ENCODE measurements at regions not wholly inside any gene's neighbourhood (a gene's known extent, or its start where the extent isn't known, plus 50 kb on each side); places are given as distances from the start of the nearest gene placed in this dataset.

- Histone ChIP-seq H3K4me3 (replicated peaks in 1 of 3) (no peak overlapping the region), H3K27me3 (no peaks in the 10 kb centered on the region), H3K9me3 (no peaks in the 10 kb centered on the region), H3K36me3 (no peaks in the 10 kb centered on the region), H3K27ac (no peak overlapping the region), H3K4me1 (no peaks in the 10 kb centered on the region)
- no peak for DNase-seq
- TF ChIP-seq CTCF (IDR thresholded peaks at IDR 0.05) (no peak), POLR2A (IDR thresholded peaks at IDR 0.05) (no peak)
- WGBS, 2 donors = 44 to 49% methylated on average over 8 of the region's 8 CpGs
- intact Hi-C loops (cut with DNase I) = no loop called here
Observed at GRCh38 chr2:118477111-118477862, 370.2 kb downstream of the EN1 start.

DNA sequence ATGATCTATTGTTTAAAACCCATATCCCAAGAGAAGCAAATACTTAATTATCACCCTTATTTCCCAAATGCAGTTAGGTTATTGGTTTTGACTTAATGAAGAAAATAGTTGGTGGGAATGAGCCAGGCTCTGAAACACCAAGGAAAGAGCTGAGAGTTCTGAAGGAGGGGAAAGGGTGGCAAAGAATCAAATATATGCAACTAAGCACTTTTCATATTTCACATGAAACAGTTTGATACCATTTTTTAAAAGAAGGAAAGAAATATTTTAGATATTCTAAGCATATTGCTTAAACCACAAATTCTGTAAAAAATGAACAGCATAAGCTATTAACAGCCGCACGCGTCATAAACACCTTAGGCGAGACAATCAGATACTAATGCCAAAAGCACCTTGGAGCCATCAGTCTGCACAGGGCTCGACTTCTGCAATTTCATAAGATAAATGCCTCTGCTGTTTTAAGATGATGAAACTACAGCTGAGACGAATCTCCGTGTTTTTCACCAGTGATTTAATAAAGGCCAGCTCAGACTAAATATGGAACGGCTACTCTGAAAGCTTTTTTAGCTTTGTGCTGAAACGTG is 371.7 kb downstream of the EN1 start:
- WGBS, 2 donors = 80 to 88% methylated on average over 9 of the region's 9 CpGs
- no peaks in the 10 kb centered on the region for H3K27me3 ChIP-seq

GRCh38 chr2:118474541-118474920 is 372.9 kb downstream of the EN1 start:
- 76 to 79% methylated on average over 3 of the region's 3 CpGs for WGBS, 2 donors
- Histone ChIP-seq H3K9me3 (no peaks in the 10 kb centered on the region), H3K4me3 (replicated peaks in 1 of 3) (no peak overlapping the region), H3K27ac (no peak overlapping the region), H3K36me3 (no peaks in the 10 kb centered on the region), H3K4me1 (no peaks in the 10 kb centered on the region), H3K27me3 (no peaks in the 10 kb centered on the region)
- intact Hi-C loops (cut with DNase I) = no loop called here
- no peak for DNase-seq
- TF ChIP-seq CTCF (IDR thresholded peaks at IDR 0.05) (no peak), POLR2A (IDR thresholded peaks at IDR 0.05) (no peak)

More for the DNA sequence above, 371.7 kb downstream of the EN1 start:
- H3K36me3 ChIP-seq = no peaks in the 10 kb centered on the region
- no peak overlapping the region for H3K4me3 ChIP-seq (replicated peaks in 1 of 3)
- TF ChIP-seq POLR2A (IDR thresholded peaks at IDR 0.05) = no peak
- TF ChIP-seq CTCF (IDR thresholded peaks at IDR 0.05) = no peak
- intact Hi-C loops (cut with DNase I) = no loop called here
- no peak overlapping the region for H3K27ac ChIP-seq
- DNase-seq = no peak
- H3K9me3 ChIP-seq = no peaks in the 10 kb centered on the region
- no peaks in the 10 kb centered on the region for H3K4me1 ChIP-seq

GRCh38 chr2:118473846-118474540 is 373.5 kb downstream of the EN1 start:
- Histone ChIP-seq H3K4me3 (replicated peaks in 1 of 3) (no peak overlapping the region), H3K27me3 (no peaks in the 10 kb centered on the region), H3K4me1 (no peaks in the 10 kb centered on the region), H3K36me3 (no peaks in the 10 kb centered on the region), H3K27ac (no peak overlapping the region), H3K9me3 (no peaks in the 10 kb centered on the region)
- DNase-seq = no peak
- TF ChIP-seq POLR2A (IDR thresholded peaks at IDR 0.05) = no peak
- 49 to 51% methylated on average over 8 of the region's 8 CpGs for WGBS, 2 donors
- intact Hi-C loops (cut with DNase I) = no loop called here

GRCh38 chr2:118473241-118473640 is 374.2 kb downstream of the EN1 start:
- TF ChIP-seq POLR2A (IDR thresholded peaks at IDR 0.05) = no peak
- TF ChIP-seq CTCF (IDR thresholded peaks at IDR 0.05) = no peak
- 64 to 69% methylated on average over 5 of the region's 5 CpGs for WGBS, 2 donors
- H3K9me3 ChIP-seq = no peaks in the 10 kb centered on the region
- no peak overlapping the region for H3K27ac ChIP-seq
- no peak overlapping the region for H3K4me3 ChIP-seq (replicated peaks in 1 of 3)
- intact Hi-C loops (cut with DNase I) = no loop called here
- H3K36me3 ChIP-seq = no peaks in the 10 kb centered on the region
- H3K4me1 ChIP-seq = no peaks in the 10 kb centered on the region
- no peak for DNase-seq
- H3K27me3 ChIP-seq = no peaks in the 10 kb centered on the region

Measured in thyroid gland (tissue), 4 donors.